Osteocyte (in vitro differentiated cells): ENCODE measurements at regions not wholly inside any gene's neighbourhood (a gene's known extent, or its start where the extent isn't known, plus 50 kb on each side); places are given as distances from the start of the nearest gene placed in this dataset.

Source experiments
- DNase-seq: peaks from one replicate; pipeline ENCODE4 v3.0.0; 2021; ENCODE audit warnings: mixed read lengths; ENCODE audit not compliant: unreplicated experiment; ENCODE audit errors: extremely low spot score
- H3K27ac Mint-ChIP-seq: one replicate; pipeline ENCODE4 v1.8.0; 2021; ENCODE audit warnings: mild to moderate bottlenecking, mixed read lengths; ENCODE audit not compliant: unreplicated experiment
- H3K27me3 Mint-ChIP-seq: one replicate; pipeline ENCODE4 v1.8.0; 2021; ENCODE audit warnings: mixed read lengths; ENCODE audit not compliant: unreplicated experiment
- H3K36me3 Mint-ChIP-seq: one replicate; pipeline ENCODE4 v1.8.0; 2021; ENCODE audit warnings: mixed read lengths; ENCODE audit not compliant: unreplicated experiment
- H3K4me1 Mint-ChIP-seq: one replicate; pipeline ENCODE4 v1.8.0; 2021; ENCODE audit warnings: mixed read lengths; ENCODE audit not compliant: unreplicated experiment
- H3K4me3 Mint-ChIP-seq: one replicate; pipeline ENCODE4 v1.8.0; 2021; ENCODE audit warnings: mild to moderate bottlenecking, moderate library complexity, mixed read lengths; ENCODE audit not compliant: unreplicated experiment
- H3K9me3 Mint-ChIP-seq: one replicate; pipeline ENCODE4 v1.8.0; 2021; ENCODE audit warnings: mixed read lengths; ENCODE audit not compliant: unreplicated experiment
- CTCF ChIP-seq: fragments of 200-600 bp; sonication (generic); IDR thresholded peaks from 2 replicates; pipeline ENCODE4 v1.5.0; 2021; ENCODE audit warnings: antibody characterized with exemption, mild to moderate bottlenecking, moderate library complexity

DNA sequence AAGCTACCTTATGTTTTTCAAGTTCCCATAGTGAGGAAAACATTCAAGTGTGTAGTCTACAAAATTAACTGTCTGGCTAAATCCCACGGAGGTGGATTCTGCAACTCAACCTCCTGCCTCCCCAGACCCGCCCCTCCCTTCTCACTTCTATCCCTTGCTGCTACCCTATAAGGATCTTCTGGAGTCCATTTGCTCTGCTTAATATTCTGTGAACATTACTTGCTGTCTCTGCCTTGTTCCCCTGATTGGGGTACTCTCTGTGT lies 163.2 kb downstream of the KCNE4 start:
- H3K27me3 Mint-ChIP-seq: no peaks in the 10 kb centered on the region
- H3K36me3 Mint-ChIP-seq: peaks cover 2% of the 10 kb centered on the region
- no peak overlapping the region for H3K4me3 Mint-ChIP-seq
- no peak for TF ChIP-seq CTCF
- no peak for DNase-seq
- H3K27ac Mint-ChIP-seq: peak overlapping the region; percentile 87
- peaks cover 6% of the 10 kb centered on the region for H3K9me3 Mint-ChIP-seq
- peaks cover 28% of the 10 kb centered on the region for H3K4me1 Mint-ChIP-seq

DNA sequence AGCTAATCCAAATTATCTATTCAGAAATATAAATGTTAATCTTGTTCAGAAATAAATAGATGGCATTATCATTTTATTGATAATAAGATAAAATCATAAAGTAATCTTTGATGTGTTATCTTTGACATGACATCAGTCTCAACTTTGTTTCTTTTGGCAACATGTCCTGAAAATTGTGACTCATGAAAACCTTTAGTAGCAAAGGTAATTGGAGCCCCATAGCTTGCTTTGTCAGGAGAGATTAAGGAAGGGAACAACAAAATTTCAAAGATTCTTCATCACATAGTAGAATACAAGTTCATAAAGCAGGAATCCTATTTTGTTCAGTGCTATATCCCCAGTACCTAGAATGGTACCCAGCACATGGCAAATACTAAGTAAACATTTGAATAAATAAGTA lies 165.4 kb downstream of the KCNE4 start:
- Mint-ChIP-seq H3K4me1 (peaks cover 28% of the 10 kb centered on the region), H3K9me3 (no peaks in the 10 kb centered on the region), H3K4me3 (no peak overlapping the region), H3K27ac (no peak overlapping the region), H3K27me3 (no peaks in the 10 kb centered on the region), H3K36me3 (no peaks in the 10 kb centered on the region)
- no peak for DNase-seq
- TF ChIP-seq CTCF: no peak

DNA sequence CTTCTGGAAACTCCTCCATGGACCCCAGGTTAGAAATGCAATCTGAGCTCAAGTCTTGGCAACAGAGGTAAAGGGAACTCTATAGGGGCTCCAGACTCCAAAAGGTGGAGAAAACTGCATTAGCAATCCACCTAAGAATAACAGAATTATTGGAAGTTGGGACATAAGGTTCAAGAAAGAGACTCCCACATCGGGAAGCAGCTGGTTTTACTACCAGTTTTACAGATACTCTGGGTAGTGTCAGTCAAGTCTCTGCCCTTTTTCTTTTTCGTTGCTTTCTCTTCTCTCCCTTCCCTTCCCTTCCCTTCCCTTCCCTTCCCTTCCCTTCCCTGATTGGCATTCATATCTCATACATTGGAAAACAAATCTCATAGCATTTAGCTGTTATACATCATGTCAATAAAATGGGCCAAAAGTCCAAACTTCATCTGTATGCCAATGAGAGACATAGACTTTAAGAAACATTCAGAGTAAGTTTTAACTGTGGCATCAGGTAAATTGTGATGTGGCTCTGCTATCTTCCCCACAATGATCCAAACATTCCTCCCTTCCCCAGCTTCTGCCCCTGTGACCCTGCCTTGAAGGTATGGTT lies 166.7 kb downstream of the KCNE4 start:
- H3K9me3 Mint-ChIP-seq: no peaks in the 10 kb centered on the region
- peaks cover 28% of the 10 kb centered on the region for H3K4me1 Mint-ChIP-seq
- H3K36me3 Mint-ChIP-seq: no peaks in the 10 kb centered on the region
- no peaks in the 10 kb centered on the region for H3K27me3 Mint-ChIP-seq
- no peak overlapping the region for H3K27ac Mint-ChIP-seq
- no peak overlapping the region for H3K4me3 Mint-ChIP-seq
- no peak for TF ChIP-seq CTCF
- no peak for DNase-seq

GRCh38 chr2:223219872-223220657 lies 168.1 kb downstream of the KCNE4 start:
- Mint-ChIP-seq H3K36me3 (no peaks in the 10 kb centered on the region), H3K27me3 (no peaks in the 10 kb centered on the region), H3K4me3 (no peak overlapping the region), H3K4me1 (peaks cover 22% of the 10 kb centered on the region), H3K9me3 (no peaks in the 10 kb centered on the region), H3K27ac (no peak overlapping the region)
- TF ChIP-seq CTCF: no peak
- DNase-seq: no peak

DNA sequence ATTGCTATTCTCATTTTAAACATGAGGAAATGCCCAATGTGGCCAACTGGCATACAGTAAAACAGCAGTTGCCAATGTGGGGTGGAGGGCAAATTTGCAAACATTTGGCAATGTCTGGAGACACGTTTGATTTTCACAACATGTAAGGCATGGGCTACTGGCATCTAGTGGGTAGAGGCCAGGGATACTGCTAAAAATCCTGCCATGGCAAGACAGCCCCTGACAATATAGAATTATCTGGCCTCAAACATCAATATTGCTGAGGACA lies 168.6 kb downstream of the KCNE4 start:
- H3K9me3 Mint-ChIP-seq: no peaks in the 10 kb centered on the region
- no peak for TF ChIP-seq CTCF
- H3K4me1 Mint-ChIP-seq: peaks cover 16% of the 10 kb centered on the region
- DNase-seq: no peak
- H3K36me3 Mint-ChIP-seq: no peaks in the 10 kb centered on the region
- no peaks in the 10 kb centered on the region for H3K27me3 Mint-ChIP-seq
- H3K4me3 Mint-ChIP-seq: no peak overlapping the region
- H3K27ac Mint-ChIP-seq: no peak overlapping the region
